ENCODE measurements at regions not wholly inside any gene's neighbourhood (a gene's known extent, or its start where the extent isn't known, plus 50 kb on each side); places are given as distances from the start of the nearest gene placed in this dataset.

GRCh38 chr16:76190057-76190456 is 87.1 kb upstream of the CNTNAP4 start:
- no peak for TF ChIP-seq POLR2A (IDR thresholded peaks at IDR 0.05)
- TF ChIP-seq CTCF (IDR thresholded peaks at IDR 0.05) = no peak
- no peak for TF ChIP-seq POLR2AphosphoS5 (IDR thresholded peaks at IDR 0.05; ENCODE audit: insufficient read depth in 1 of 2, low read depth in 1 of 2)
